ENCODE measurements at regions not wholly inside any gene's neighbourhood (a gene's known extent, or its start where the extent isn't known, plus 50 kb on each side); places are given as distances from the start of the nearest gene placed in this dataset.

- no peaks in the 10 kb centered on the region for H3K36me3 ChIP-seq (ENCODE audit: control insufficient read depth, insufficient read depth, low read length)
- TF ChIP-seq, protein P1, sequence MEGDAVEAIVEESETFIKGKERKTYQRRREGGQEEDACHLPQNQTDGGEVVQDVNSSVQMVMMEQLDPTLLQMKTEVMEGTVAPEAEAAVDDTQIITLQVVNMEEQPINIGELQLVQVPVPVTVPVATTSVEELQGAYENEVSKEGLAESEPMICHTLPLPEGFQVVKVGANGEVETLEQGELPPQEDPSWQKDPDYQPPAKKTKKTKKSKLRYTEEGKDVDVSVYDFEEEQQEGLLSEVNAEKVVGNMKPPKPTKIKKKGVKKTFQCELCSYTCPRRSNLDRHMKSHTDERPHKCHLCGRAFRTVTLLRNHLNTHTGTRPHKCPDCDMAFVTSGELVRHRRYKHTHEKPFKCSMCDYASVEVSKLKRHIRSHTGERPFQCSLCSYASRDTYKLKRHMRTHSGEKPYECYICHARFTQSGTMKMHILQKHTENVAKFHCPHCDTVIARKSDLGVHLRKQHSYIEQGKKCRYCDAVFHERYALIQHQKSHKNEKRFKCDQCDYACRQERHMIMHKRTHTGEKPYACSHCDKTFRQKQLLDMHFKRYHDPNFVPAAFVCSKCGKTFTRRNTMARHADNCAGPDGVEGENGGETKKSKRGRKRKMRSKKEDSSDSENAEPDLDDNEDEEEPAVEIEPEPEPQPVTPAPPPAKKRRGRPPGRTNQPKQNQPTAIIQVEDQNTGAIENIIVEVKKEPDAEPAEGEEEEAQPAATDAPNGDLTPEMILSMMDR (IDR thresholded peaks at IDR 0.05) = no peak
- TF ChIP-seq TCF7L2 (IDR thresholded peaks at IDR 0.05; ENCODE audit: low read depth, low read length) (no peak), SIN3A (IDR thresholded peaks at IDR 0.05; ENCODE audit: borderline replicate concordance, insufficient read depth, low read depth, low read length) (no peak), POLR2AphosphoS5 (IDR thresholded peaks at IDR 0.05; ENCODE audit: low read depth, low read length) (no peak), REST (IDR thresholded peaks at IDR 0.05; ENCODE audit: insufficient read depth in 1 of 2, low read depth in 2 of 2, low read length in 1 of 2) (no peak)
- H3K4me3 ChIP-seq (ENCODE audit: low read depth in 2 of 2, low read length in 2 of 2) = no peak overlapping the region
- no peaks in the 10 kb centered on the region for H3K27me3 ChIP-seq (ENCODE audit: control insufficient read depth, insufficient read depth, low read length)
- CTCF ChIA-PET = no interaction called here
- no peak for DNase-seq (ENCODE audit: low read depth, low spot score)
- BruUV-seq (replicated peaks) = no TSS peak
- in situ Hi-C loops (cut with HindIII; ENCODE audit: low pct_unique_long_range_greater_than_20kb, low sequenced_read_pairs) = no loop called here
- POLR2A ChIA-PET = no interaction called here
- intact Hi-C loops (cut with micrococcal nuclease; ENCODE audit: unreplicated experiment) = no loop called here
- no peaks in the 10 kb centered on the region for H3K9me3 ChIP-seq (ENCODE audit: control insufficient read depth, insufficient read depth, low read depth, low read length)
- ATAC-seq = no peak
- H3K27ac ChIP-seq (ENCODE audit: low read length) = no peak overlapping the region
- peaks cover 14% of the 10 kb centered on the region for H3K4me1 ChIP-seq (ENCODE audit: control insufficient read depth, insufficient read depth, low read length)
These were observed 120.8 kb upstream of the RET start for GRCh38 chr10:42956045-42956444.

- H3K4me1 ChIP-seq (ENCODE audit: control insufficient read depth, insufficient read depth, low read length) = peaks cover 12% of the 10 kb centered on the region
- ChIA-PET POLR2A (no interaction called here), CTCF (no interaction called here)
- in situ Hi-C loops (cut with HindIII; ENCODE audit: low pct_unique_long_range_greater_than_20kb, low sequenced_read_pairs) = no loop called here
- intact Hi-C loops (cut with micrococcal nuclease; ENCODE audit: unreplicated experiment) = no loop called here
- H3K27me3 ChIP-seq (ENCODE audit: control insufficient read depth, insufficient read depth, low read length) = no peaks in the 10 kb centered on the region
- H3K36me3 ChIP-seq (ENCODE audit: control insufficient read depth, insufficient read depth, low read length) = no peaks in the 10 kb centered on the region
- ATAC-seq = no peak
- H3K27ac ChIP-seq (ENCODE audit: low read length) = no peak overlapping the region
- BruUV-seq (replicated peaks) = no TSS peak
- H3K9me3 ChIP-seq (ENCODE audit: control insufficient read depth, insufficient read depth, low read depth, low read length) = no peaks in the 10 kb centered on the region
- TF ChIP-seq TCF7L2 (IDR thresholded peaks at IDR 0.05; ENCODE audit: low read depth, low read length) (no peak), SIN3A (IDR thresholded peaks at IDR 0.05; ENCODE audit: borderline replicate concordance, insufficient read depth, low read depth, low read length) (no peak), POLR2AphosphoS5 (IDR thresholded peaks at IDR 0.05; ENCODE audit: low read depth, low read length) (no peak), REST (IDR thresholded peaks at IDR 0.05; ENCODE audit: insufficient read depth in 1 of 2, low read depth in 2 of 2, low read length in 1 of 2) (no peak)
- TF ChIP-seq, protein P1 (IDR thresholded peaks at IDR 0.05) = no peak
- no peak for DNase-seq (ENCODE audit: low read depth, low spot score)
- H3K4me3 ChIP-seq (ENCODE audit: low read depth in 2 of 2, low read length in 2 of 2) = no peak overlapping the region
These were observed 118.6 kb upstream of the RET start for GRCh38 chr10:42958142-42958868.
